ENCODE measurements at regions not wholly inside any gene's neighbourhood (a gene's known extent, or its start where the extent isn't known, plus 50 kb on each side); places are given as distances from the start of the nearest gene placed in this dataset.
A peak's percentile ranks its signal among the peaks of the same experiment; 100 is the strongest.

DNA sequence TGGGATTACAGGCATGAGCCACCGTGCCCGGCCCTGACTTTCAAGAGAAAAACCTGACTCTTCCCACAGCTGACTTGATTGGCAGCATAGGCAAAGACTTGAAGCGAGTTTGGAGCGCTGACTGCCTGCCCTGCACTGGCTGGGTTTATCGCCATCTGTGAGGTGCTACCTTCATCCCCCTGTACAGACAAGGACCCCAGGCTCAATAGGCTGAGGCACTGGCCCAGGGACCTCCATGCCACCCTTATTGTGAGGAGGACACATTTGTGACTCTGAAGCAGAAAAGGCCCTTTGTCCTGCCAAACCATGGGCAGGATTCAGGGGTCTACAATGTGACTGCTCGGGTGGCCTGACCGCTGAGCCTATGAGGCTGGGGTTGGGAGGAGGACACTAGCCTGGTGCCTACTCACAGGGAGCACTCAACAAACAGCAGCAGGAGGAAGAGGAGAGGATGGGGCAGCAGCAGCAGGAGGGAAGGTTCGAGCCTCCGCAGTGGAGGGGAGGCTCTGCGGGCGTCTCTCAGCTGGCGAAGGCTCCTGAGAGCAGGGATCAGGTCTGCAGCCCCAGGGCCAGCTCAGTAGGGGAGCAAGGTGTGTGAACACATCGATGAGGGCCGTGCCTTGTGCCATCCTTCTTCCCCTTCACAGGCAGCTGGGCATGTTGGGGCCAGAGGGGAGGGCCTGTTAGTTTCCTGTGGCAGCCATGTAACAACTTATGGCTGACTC, 72.9 kb upstream of the WNT7B start:
- DNase-seq: peak; percentile 14 to 33
- no peaks in the 10 kb centered on the region for H3K27me3 ChIP-seq
- H3K36me3 ChIP-seq: no peaks in the 10 kb centered on the region
- H3K9me3 ChIP-seq: no peaks in the 10 kb centered on the region
- peak overlapping the region; percentile 100 for H3K27ac ChIP-seq
- no peak overlapping the region for H3K4me3 ChIP-seq
- H3K4me1 ChIP-seq: peaks cover 13 to 16% of the 10 kb centered on the region in 2 donors
- TF ChIP-seq POLR2A (IDR thresholded peaks at IDR 0.05): no peak
- TF ChIP-seq, protein P1, sequence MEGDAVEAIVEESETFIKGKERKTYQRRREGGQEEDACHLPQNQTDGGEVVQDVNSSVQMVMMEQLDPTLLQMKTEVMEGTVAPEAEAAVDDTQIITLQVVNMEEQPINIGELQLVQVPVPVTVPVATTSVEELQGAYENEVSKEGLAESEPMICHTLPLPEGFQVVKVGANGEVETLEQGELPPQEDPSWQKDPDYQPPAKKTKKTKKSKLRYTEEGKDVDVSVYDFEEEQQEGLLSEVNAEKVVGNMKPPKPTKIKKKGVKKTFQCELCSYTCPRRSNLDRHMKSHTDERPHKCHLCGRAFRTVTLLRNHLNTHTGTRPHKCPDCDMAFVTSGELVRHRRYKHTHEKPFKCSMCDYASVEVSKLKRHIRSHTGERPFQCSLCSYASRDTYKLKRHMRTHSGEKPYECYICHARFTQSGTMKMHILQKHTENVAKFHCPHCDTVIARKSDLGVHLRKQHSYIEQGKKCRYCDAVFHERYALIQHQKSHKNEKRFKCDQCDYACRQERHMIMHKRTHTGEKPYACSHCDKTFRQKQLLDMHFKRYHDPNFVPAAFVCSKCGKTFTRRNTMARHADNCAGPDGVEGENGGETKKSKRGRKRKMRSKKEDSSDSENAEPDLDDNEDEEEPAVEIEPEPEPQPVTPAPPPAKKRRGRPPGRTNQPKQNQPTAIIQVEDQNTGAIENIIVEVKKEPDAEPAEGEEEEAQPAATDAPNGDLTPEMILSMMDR (IDR thresholded peaks at IDR 0.05): no peak
- intact Hi-C loops (cut with DNase I; ENCODE audit: low total_unique reads): no loop called here

DNA sequence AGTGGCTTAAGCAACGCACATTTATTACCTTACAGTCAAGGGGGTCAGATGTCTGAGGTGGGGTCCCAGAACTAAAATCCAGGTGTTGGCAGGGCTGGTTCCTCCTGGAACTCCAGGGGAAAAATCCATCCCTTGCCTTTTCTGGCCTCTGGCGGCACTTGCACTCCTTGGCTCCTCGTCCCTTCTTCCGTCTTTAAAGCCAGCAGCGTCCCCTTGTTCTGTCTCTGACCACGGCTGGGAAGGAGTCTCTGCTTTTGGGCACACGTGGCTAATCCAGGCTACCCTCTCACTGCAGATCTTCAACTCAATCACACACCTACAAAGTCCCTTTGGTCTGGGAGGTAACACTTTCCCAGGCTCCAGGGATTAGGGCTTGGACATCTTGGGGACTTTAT, 73.5 kb upstream of the WNT7B start:
- no peaks in the 10 kb centered on the region for H3K9me3 ChIP-seq
- intact Hi-C loops (cut with DNase I; ENCODE audit: low total_unique reads): no loop called here
- peak in 1 of 2 donors; percentile 12 for DNase-seq
- H3K4me1 ChIP-seq: peaks cover 13 to 16% of the 10 kb centered on the region in 2 donors
- no peak for TF ChIP-seq POLR2A (IDR thresholded peaks at IDR 0.05)
- TF ChIP-seq, protein P1 (IDR thresholded peaks at IDR 0.05): no peak
- H3K27ac ChIP-seq: peak overlapping the region; percentile 100
- no peaks in the 10 kb centered on the region for H3K36me3 ChIP-seq
- H3K27me3 ChIP-seq: no peaks in the 10 kb centered on the region
- H3K4me3 ChIP-seq: no peak overlapping the region

- intact Hi-C loops (cut with DNase I; ENCODE audit: low total_unique reads): no loop called here
- H3K36me3 ChIP-seq: no peaks in the 10 kb centered on the region
- H3K27ac ChIP-seq: peak overlapping the region; percentile 100
- H3K9me3 ChIP-seq: no peaks in the 10 kb centered on the region
- no peaks in the 10 kb centered on the region for H3K27me3 ChIP-seq
- DNase-seq: peak; percentile 20
- no peak overlapping the region for H3K4me3 ChIP-seq
- no peak for TF ChIP-seq POLR2A (IDR thresholded peaks at IDR 0.05)
- TF ChIP-seq, protein P1 (IDR thresholded peaks at IDR 0.05): no peak
- peaks cover 13 to 16% of the 10 kb centered on the region in 2 donors for H3K4me1 ChIP-seq
Observed at GRCh38 chr22:46050916-46051614, 74.1 kb upstream of the WNT7B start.

GRCh38 chr22:46051646-46052045, 74.7 kb upstream of the WNT7B start:
- intact Hi-C loops (cut with DNase I; ENCODE audit: low total_unique reads): no loop called here

More at GRCh38 chr22:46051646-46052045, 74.7 kb upstream of the WNT7B start:
- peaks cover 13 to 16% of the 10 kb centered on the region in 2 donors for H3K4me1 ChIP-seq
- H3K4me3 ChIP-seq: no peak overlapping the region
- peak in 1 of 2 donors; percentile 23 for DNase-seq
- H3K27me3 ChIP-seq: no peaks in the 10 kb centered on the region
- H3K27ac ChIP-seq: peak overlapping the region; percentile 100
- TF ChIP-seq POLR2A (IDR thresholded peaks at IDR 0.05): no peak
- TF ChIP-seq, protein P1 (IDR thresholded peaks at IDR 0.05): no peak
- no peaks in the 10 kb centered on the region for H3K36me3 ChIP-seq
- no peaks in the 10 kb centered on the region for H3K9me3 ChIP-seq
